GM12801 (cell line): ENCODE measurements at regions not wholly inside any gene's neighbourhood (a gene's known extent, or its start where the extent isn't known, plus 50 kb on each side); places are given as distances from the start of the nearest gene placed in this dataset.

ENCODE experiments used
- TF ChIP-seq, protein P1 (sequence below): IDR thresholded peaks from one replicate; pipeline ENCODE4 v1.5.1; 2011; ENCODE audit warnings: control low read depth; ENCODE audit not compliant: insufficient read length; ENCODE audit errors: extremely low read depth

DNA sequence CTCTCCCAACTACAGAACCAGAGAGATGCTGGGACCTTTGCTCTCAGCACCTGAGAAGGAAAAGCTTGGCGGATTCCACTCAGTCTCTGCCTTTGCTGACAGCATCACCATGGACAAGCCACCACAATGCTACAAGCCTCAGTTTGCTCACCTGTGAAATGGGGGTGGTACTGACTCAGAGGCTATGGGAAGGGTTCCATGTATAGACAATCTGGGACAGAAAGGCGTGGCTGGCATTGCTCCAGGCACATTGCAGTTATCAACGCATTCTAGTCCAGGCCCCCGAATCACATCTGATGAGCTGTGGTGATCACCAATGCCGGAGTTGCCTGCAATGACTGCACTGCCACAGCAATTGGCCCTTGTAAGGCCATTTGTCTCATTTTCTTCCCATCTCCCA lies 72.6 kb downstream of the ISX start:
- TF ChIP-seq, protein P1, sequence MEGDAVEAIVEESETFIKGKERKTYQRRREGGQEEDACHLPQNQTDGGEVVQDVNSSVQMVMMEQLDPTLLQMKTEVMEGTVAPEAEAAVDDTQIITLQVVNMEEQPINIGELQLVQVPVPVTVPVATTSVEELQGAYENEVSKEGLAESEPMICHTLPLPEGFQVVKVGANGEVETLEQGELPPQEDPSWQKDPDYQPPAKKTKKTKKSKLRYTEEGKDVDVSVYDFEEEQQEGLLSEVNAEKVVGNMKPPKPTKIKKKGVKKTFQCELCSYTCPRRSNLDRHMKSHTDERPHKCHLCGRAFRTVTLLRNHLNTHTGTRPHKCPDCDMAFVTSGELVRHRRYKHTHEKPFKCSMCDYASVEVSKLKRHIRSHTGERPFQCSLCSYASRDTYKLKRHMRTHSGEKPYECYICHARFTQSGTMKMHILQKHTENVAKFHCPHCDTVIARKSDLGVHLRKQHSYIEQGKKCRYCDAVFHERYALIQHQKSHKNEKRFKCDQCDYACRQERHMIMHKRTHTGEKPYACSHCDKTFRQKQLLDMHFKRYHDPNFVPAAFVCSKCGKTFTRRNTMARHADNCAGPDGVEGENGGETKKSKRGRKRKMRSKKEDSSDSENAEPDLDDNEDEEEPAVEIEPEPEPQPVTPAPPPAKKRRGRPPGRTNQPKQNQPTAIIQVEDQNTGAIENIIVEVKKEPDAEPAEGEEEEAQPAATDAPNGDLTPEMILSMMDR = no peak

- TF ChIP-seq, protein P1 = no peak
These were observed 75.2 kb downstream of the ISX start for GRCh38 chr22:35140879-35141745.

DNA sequence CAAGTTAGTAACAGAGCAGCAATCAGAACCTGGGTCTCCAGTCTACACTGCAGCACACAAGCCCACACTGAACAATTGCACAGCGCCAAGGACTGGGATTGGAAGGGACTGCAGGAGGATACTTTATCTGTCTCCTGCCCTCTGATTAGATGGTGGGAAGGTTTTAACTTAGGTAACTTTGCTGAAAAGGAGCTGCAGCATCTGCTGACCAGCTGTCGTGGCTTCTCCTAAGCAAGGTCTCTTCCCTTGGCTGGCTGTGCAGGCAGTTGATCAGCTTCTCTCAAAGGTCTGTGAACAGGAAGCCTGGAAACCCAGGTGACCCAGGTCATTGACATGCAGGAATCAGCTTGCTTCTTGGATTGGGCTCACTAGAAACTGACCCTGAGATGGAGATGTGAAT lies 82.4 kb downstream of the ISX start:
- TF ChIP-seq, protein P1 = no peak

GRCh38 chr22:35148866-35149548 lies 83.0 kb downstream of the ISX start:
- TF ChIP-seq, protein P1 = no peak

DNA sequence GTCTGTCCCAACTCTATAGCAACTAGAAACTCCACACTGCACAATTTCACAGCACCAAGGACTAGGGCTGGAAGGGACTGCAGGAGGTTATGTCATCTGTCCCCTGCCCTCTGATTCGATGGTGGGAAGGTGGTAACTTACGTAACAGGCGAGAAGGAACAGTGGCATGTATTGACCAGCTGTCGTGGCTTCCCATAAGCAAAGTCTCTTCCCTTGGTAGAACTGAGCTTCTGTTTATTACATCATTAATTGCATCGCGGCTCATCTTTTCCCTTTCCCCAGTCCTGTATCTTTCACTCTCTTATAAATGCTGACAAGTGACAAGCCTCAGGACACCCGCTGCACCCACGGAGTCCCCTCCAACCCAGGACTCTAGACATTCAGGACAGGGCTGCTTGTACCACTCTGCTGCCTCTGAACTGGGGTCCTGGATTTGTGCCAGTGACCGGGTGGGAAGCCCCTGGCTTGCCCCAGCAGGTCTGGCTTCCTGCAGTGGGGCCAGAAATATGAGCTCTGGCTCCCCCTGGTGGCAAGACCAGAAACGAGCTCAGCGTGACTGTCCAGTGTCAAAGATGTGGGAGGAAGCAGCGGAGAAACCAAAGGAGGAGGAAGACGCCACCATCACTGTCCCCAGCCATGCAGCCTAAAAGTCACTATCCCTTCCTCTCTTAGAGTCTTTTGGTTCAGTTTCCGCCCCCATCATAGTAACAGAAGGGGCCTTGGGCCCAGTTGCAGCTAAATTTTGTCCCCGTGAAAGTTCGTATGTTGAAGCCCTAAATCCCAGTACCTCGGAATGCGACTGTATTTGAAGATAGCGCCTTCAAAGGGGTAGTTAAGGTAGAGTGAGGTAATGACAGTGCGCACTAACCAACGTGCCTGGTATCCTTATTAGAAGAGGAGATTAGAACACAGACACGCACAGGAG lies 84.5 kb downstream of the ISX start:
- TF ChIP-seq, protein P1 = no peak

DNA sequence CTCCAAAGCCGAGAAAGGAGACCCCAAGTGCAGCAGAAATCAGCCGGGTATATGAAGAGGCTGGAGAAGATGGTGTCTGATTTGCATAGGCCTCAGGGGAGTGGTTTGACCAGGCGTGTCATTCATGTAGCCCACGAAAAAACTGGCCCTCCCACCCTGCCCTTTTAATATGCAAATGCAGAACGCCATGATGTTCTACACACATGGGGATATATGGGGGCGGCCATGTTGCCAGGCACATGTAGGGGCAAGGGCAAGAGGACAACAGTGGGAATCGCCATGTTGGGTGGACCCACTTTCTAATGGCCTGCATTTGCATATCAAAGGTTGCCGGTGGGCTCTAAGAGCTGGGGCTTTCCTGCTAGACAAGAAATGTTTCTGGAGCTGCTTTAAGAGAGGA lies 86.4 kb downstream of the ISX start:
- TF ChIP-seq, protein P1 = no peak

- TF ChIP-seq, protein P1 = peak; percentile 22
These were observed 89.0 kb downstream of the ISX start for GRCh38 chr22:35154937-35155387.
